ENCODE measurements at regions not wholly inside any gene's neighbourhood (a gene's known extent, or its start where the extent isn't known, plus 50 kb on each side); places are given as distances from the start of the nearest gene placed in this dataset.

GRCh38 chr16:85167589-85168537, 55.6 kb upstream of the CIBAR2 start (continued):
- TF ChIP-seq TIGD3 (CRISPR knock-in tag; IDR thresholded peaks at IDR 0.05; ENCODE audit: borderline replicate concordance) (no peak), ZNF841 (CRISPR knock-in tag; IDR thresholded peaks at IDR 0.05; ENCODE audit: borderline replicate concordance) (no peak), ZNF781 (CRISPR knock-in tag; IDR thresholded peaks at IDR 0.05; ENCODE audit: borderline replicate concordance, not compliant biosample characterization) (no peak), HOXA7 (CRISPR knock-in tag; IDR thresholded peaks at IDR 0.05) (no peak), BCL6 (CRISPR knock-in tag; IDR thresholded peaks at IDR 0.05) (peak; percentile 67), CHCHD3 (CRISPR knock-in tag; IDR thresholded peaks at IDR 0.05) (0 out of 2 replicates have a peak, but pooled peaks have one; percentile 73), SRSF9 (IDR thresholded peaks at IDR 0.05; ENCODE audit: borderline replicate concordance, insufficient read depth, low read depth, low read length, poor library complexity, severe bottlenecking) (no peak), ZNF577 (CRISPR knock-in tag; IDR thresholded peaks at IDR 0.05; ENCODE audit: borderline replicate concordance, low read depth) (no peak), CSRNP2 (CRISPR knock-in tag; conservative IDR thresholded peaks at IDR 0.05; ENCODE audit: low read depth) (no peak), FOXK1 (CRISPR knock-in tag; IDR thresholded peaks at IDR 0.05; ENCODE audit: borderline replicate concordance, low read depth) (peak; percentile 88), ZNF713 (CRISPR knock-in tag; IDR thresholded peaks at IDR 0.05) (no peak), ZNF607 (CRISPR knock-in tag; IDR thresholded peaks at IDR 0.05; ENCODE audit: borderline replicate concordance) (no peak; the same call in 1 of the 2 replicates), BORCS8-MEF2B (CRISPR knock-in tag; IDR thresholded peaks at IDR 0.05) (no peak), ZNF644 (CRISPR knock-in tag; IDR thresholded peaks at IDR 0.05; ENCODE audit: low read depth) (no peak), SALL1 (CRISPR knock-in tag; IDR thresholded peaks at IDR 0.05) (peak; percentile 51), ZNF629 (CRISPR knock-in tag; conservative IDR thresholded peaks at IDR 0.05) (peak; percentile 95), DNMT1 (CRISPR knock-in tag; IDR thresholded peaks at IDR 0.05) (no peak), ZNF354B (CRISPR knock-in tag; IDR thresholded peaks at IDR 0.05) (no peak), ZNF232 (CRISPR knock-in tag; IDR thresholded peaks at IDR 0.05; ENCODE audit: borderline replicate concordance) (no peak), ZNF737 (CRISPR knock-in tag; IDR thresholded peaks at IDR 0.05; ENCODE audit: borderline replicate concordance) (no peak), NFE2L2 (IDR thresholded peaks at IDR 0.05; ENCODE audit: low read length) (no peak), CREB3 (CRISPR knock-in tag; IDR thresholded peaks at IDR 0.05) (no peak), ZNF674 (CRISPR knock-in tag; IDR thresholded peaks at IDR 0.05; ENCODE audit: low read depth) (no peak), ZBTB26 (CRISPR knock-in tag; IDR thresholded peaks at IDR 0.05; ENCODE audit: borderline replicate concordance) (0 out of 2 replicates have a peak, but pooled peaks have one; percentile 17)
